ENCODE measurements at regions not wholly inside any gene's neighbourhood (a gene's known extent, or its start where the extent isn't known, plus 50 kb on each side); places are given as distances from the start of the nearest gene placed in this dataset.

- TF ChIP-seq CTCF (IDR thresholded peaks at IDR 0.05), result no peak
- no peak for DNase-seq (ENCODE audit: extremely low spot score, unreplicated experiment)
- Mint-ChIP-seq H3K4me1 (ENCODE audit: unreplicated experiment) (peaks cover 2% of the 10 kb centered on the region), H3K4me3 (ENCODE audit: unreplicated experiment) (no peak overlapping the region), H3K27ac (ENCODE audit: unreplicated experiment) (no peak overlapping the region), H3K9me3 (ENCODE audit: unreplicated experiment) (no peaks in the 10 kb centered on the region), H3K36me3 (ENCODE audit: unreplicated experiment) (no peaks in the 10 kb centered on the region), H3K27me3 (ENCODE audit: unreplicated experiment) (peaks cover 4% of the 10 kb centered on the region)
Measured at GRCh38 chr16:79393127-79393526, 207.4 kb downstream of the MAF start.

- H3K27me3 Mint-ChIP-seq (ENCODE audit: unreplicated experiment), result peaks cover 4% of the 10 kb centered on the region
- no peak for DNase-seq (ENCODE audit: extremely low spot score, unreplicated experiment)
Measured at GRCh38 chr16:79392081-79392480, 208.5 kb downstream of the MAF start.

GRCh38 chr16:79391395-79391794, 209.1 kb downstream of the MAF start:
- no peaks in the 10 kb centered on the region for H3K36me3 Mint-ChIP-seq (ENCODE audit: unreplicated experiment)
- peaks cover 4% of the 10 kb centered on the region for H3K27me3 Mint-ChIP-seq (ENCODE audit: unreplicated experiment)
- H3K9me3 Mint-ChIP-seq (ENCODE audit: unreplicated experiment), result no peaks in the 10 kb centered on the region
- no peak for DNase-seq (ENCODE audit: extremely low spot score, unreplicated experiment)
- no peak for TF ChIP-seq CTCF (IDR thresholded peaks at IDR 0.05)
- H3K4me1 Mint-ChIP-seq (ENCODE audit: unreplicated experiment), result peaks cover 2% of the 10 kb centered on the region
- H3K4me3 Mint-ChIP-seq (ENCODE audit: unreplicated experiment), result no peak overlapping the region
- no peak overlapping the region for H3K27ac Mint-ChIP-seq (ENCODE audit: unreplicated experiment)

More at GRCh38 chr16:79392081-79392480, 208.5 kb downstream of the MAF start:
- Mint-ChIP-seq H3K9me3 (ENCODE audit: unreplicated experiment) (no peaks in the 10 kb centered on the region), H3K27ac (ENCODE audit: unreplicated experiment) (no peak overlapping the region), H3K4me1 (ENCODE audit: unreplicated experiment) (peaks cover 2% of the 10 kb centered on the region), H3K36me3 (ENCODE audit: unreplicated experiment) (no peaks in the 10 kb centered on the region), H3K4me3 (ENCODE audit: unreplicated experiment) (no peak overlapping the region)
- no peak for TF ChIP-seq CTCF (IDR thresholded peaks at IDR 0.05)

GRCh38 chr16:79390481-79391051, 210.0 kb downstream of the MAF start:
- H3K4me3 Mint-ChIP-seq (ENCODE audit: unreplicated experiment), result no peak overlapping the region
- no peak for TF ChIP-seq CTCF (IDR thresholded peaks at IDR 0.05)
- DNase-seq (ENCODE audit: extremely low spot score, unreplicated experiment), result no peak
- peaks cover 2% of the 10 kb centered on the region for H3K4me1 Mint-ChIP-seq (ENCODE audit: unreplicated experiment)
- H3K9me3 Mint-ChIP-seq (ENCODE audit: unreplicated experiment), result no peaks in the 10 kb centered on the region
- peaks cover 4% of the 10 kb centered on the region for H3K27me3 Mint-ChIP-seq (ENCODE audit: unreplicated experiment)
- no peak overlapping the region for H3K27ac Mint-ChIP-seq (ENCODE audit: unreplicated experiment)
- H3K36me3 Mint-ChIP-seq (ENCODE audit: unreplicated experiment), result no peaks in the 10 kb centered on the region

GRCh38 chr16:79388396-79388795, 212.1 kb downstream of the MAF start:
- Mint-ChIP-seq H3K27ac (ENCODE audit: unreplicated experiment) (no peak overlapping the region), H3K27me3 (ENCODE audit: unreplicated experiment) (peaks cover 4% of the 10 kb centered on the region), H3K36me3 (ENCODE audit: unreplicated experiment) (no peaks in the 10 kb centered on the region), H3K9me3 (ENCODE audit: unreplicated experiment) (no peaks in the 10 kb centered on the region), H3K4me1 (ENCODE audit: unreplicated experiment) (peaks cover 2% of the 10 kb centered on the region), H3K4me3 (ENCODE audit: unreplicated experiment) (no peak overlapping the region)
- TF ChIP-seq CTCF (IDR thresholded peaks at IDR 0.05), result no peak
- DNase-seq (ENCODE audit: extremely low spot score, unreplicated experiment), result no peak

Measured in osteocyte (in vitro differentiated cells).